ENCODE measurements at regions not wholly inside any gene's neighbourhood (a gene's known extent, or its start where the extent isn't known, plus 50 kb on each side); places are given as distances from the start of the nearest gene placed in this dataset.

DNA sequence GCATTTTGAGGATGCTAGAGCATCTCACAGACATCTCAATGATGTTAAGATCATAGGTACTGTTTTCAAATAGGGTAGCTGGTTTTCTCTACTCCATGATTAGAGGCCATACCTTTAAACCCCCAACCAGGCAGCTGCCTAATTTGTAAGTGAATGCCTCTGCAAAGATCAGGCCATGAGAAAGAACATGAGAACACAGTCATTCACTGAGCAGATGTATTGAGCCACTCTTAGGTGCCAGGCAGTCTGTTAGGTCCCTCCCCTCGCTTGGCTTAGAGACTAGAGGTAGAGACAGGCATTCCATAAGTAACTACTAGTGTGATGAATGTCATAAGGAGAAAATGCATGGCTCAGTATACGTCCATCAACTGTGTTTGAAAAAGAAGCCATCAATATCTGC lies 410.0 kb downstream of the FGF9 start:
- TF ChIP-seq POLR2AphosphoS5 (IDR thresholded peaks at IDR 0.05; ENCODE audit: low read depth, low read length) (no peak), RXRA (IDR thresholded peaks at IDR 0.05; ENCODE audit: borderline replicate concordance, low read depth) (no peak), JUND (IDR thresholded peaks at IDR 0.05) (no peak)
- TF ChIP-seq, protein P1, sequence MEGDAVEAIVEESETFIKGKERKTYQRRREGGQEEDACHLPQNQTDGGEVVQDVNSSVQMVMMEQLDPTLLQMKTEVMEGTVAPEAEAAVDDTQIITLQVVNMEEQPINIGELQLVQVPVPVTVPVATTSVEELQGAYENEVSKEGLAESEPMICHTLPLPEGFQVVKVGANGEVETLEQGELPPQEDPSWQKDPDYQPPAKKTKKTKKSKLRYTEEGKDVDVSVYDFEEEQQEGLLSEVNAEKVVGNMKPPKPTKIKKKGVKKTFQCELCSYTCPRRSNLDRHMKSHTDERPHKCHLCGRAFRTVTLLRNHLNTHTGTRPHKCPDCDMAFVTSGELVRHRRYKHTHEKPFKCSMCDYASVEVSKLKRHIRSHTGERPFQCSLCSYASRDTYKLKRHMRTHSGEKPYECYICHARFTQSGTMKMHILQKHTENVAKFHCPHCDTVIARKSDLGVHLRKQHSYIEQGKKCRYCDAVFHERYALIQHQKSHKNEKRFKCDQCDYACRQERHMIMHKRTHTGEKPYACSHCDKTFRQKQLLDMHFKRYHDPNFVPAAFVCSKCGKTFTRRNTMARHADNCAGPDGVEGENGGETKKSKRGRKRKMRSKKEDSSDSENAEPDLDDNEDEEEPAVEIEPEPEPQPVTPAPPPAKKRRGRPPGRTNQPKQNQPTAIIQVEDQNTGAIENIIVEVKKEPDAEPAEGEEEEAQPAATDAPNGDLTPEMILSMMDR (IDR thresholded peaks at IDR 0.05): no peak
- TF ChIP-seq, protein P2, sequence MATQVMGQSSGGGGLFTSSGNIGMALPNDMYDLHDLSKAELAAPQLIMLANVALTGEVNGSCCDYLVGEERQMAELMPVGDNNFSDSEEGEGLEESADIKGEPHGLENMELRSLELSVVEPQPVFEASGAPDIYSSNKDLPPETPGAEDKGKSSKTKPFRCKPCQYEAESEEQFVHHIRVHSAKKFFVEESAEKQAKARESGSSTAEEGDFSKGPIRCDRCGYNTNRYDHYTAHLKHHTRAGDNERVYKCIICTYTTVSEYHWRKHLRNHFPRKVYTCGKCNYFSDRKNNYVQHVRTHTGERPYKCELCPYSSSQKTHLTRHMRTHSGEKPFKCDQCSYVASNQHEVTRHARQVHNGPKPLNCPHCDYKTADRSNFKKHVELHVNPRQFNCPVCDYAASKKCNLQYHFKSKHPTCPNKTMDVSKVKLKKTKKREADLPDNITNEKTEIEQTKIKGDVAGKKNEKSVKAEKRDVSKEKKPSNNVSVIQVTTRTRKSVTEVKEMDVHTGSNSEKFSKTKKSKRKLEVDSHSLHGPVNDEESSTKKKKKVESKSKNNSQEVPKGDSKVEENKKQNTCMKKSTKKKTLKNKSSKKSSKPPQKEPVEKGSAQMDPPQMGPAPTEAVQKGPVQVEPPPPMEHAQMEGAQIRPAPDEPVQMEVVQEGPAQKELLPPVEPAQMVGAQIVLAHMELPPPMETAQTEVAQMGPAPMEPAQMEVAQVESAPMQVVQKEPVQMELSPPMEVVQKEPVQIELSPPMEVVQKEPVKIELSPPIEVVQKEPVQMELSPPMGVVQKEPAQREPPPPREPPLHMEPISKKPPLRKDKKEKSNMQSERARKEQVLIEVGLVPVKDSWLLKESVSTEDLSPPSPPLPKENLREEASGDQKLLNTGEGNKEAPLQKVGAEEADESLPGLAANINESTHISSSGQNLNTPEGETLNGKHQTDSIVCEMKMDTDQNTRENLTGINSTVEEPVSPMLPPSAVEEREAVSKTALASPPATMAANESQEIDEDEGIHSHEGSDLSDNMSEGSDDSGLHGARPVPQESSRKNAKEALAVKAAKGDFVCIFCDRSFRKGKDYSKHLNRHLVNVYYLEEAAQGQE (IDR thresholded peaks at IDR 0.05; ENCODE audit: low read depth, low read length): no peak

All from SK-N-SH (cell line).